GM21390 (cell line): ENCODE measurements at regions not wholly inside any gene's neighbourhood (a gene's known extent, or its start where the extent isn't known, plus 50 kb on each side); places are given as distances from the start of the nearest gene placed in this dataset.

Experiments used
- ATAC-seq: cut with Tn5 transposase; IDR thresholded peaks from one replicate; pipeline ENCODE4 v1.9.1; 2021; ENCODE audit not compliant: unreplicated experiment

GRCh38 chr2:176641436-176641835, 372.2 kb downstream of the MTX2 start:
- ATAC-seq, result no peak

GRCh38 chr2:176642074-176642473, 372.8 kb downstream of the MTX2 start:
- ATAC-seq, result no peak

- no peak for ATAC-seq
Measured at GRCh38 chr2:176643646-176644045, 374.4 kb downstream of the MTX2 start.

GRCh38 chr2:176645494-176645893, 376.3 kb downstream of the MTX2 start:
- ATAC-seq, result no peak

GRCh38 chr2:176646033-176646615, 376.9 kb downstream of the MTX2 start:
- no peak for ATAC-seq

GRCh38 chr2:176647325-176648165, 378.3 kb downstream of the MTX2 start:
- ATAC-seq, result no peak

- no peak for ATAC-seq
Measured at GRCh38 chr2:176648700-176649297, 379.6 kb downstream of the MTX2 start.

GRCh38 chr2:176650104-176650837, 381.0 kb downstream of the MTX2 start:
- no peak for ATAC-seq

- no peak for ATAC-seq
Measured at GRCh38 chr2:176650838-176651555, 381.8 kb downstream of the MTX2 start.

- ATAC-seq, result peak; percentile 76
Measured at GRCh38 chr2:176652300-176653182, 383.3 kb downstream of the MTX2 start.

GRCh38 chr2:176653479-176654443, 384.5 kb downstream of the MTX2 start:
- ATAC-seq, result peak; percentile 89

GRCh38 chr2:176656038-176656775, 387.0 kb downstream of the MTX2 start:
- ATAC-seq, result no peak

- ATAC-seq, result no peak
Measured at GRCh38 chr2:176656776-176657140, 387.5 kb downstream of the MTX2 start.

GRCh38 chr2:176657393-176657792, 388.2 kb downstream of the MTX2 start:
- ATAC-seq, result no peak

GRCh38 chr2:176658708-176659107, 389.5 kb downstream of the MTX2 start:
- no peak for ATAC-seq

GRCh38 chr2:176662753-176663152, 393.5 kb downstream of the MTX2 start:
- no peak for ATAC-seq

GRCh38 chr2:176664478-176664877, 395.2 kb downstream of the MTX2 start:
- ATAC-seq, result no peak

- ATAC-seq, result no peak
Measured at GRCh38 chr2:176665086-176665485, 395.8 kb downstream of the MTX2 start.
